ENCODE measurements at regions not wholly inside any gene's neighbourhood (a gene's known extent, or its start where the extent isn't known, plus 50 kb on each side); places are given as distances from the start of the nearest gene placed in this dataset.
A peak's percentile ranks its signal among the peaks of the same experiment; 100 is the strongest.

GRCh38 chr14:28656704-28657255 lies 109.8 kb upstream of the FOXG1 start:
- in situ Hi-C loops (cut with HindIII; ENCODE audit: low pct_unique_long_range_greater_than_20kb, low sequenced_read_pairs), result no loop called here
- DNase-seq (ENCODE audit: low read depth, low spot score), result no peak

GRCh38 chr14:28661171-28661772 lies 105.3 kb upstream of the FOXG1 start:
- in situ Hi-C loops (cut with HindIII; ENCODE audit: low pct_unique_long_range_greater_than_20kb, low sequenced_read_pairs), result no loop called here
- DNase-seq (ENCODE audit: low read depth, low spot score), result no peak

GRCh38 chr14:28666961-28667360 lies 99.6 kb upstream of the FOXG1 start:
- DNase-seq (ENCODE audit: low read depth, low spot score), result no peak
- in situ Hi-C loops (cut with HindIII; ENCODE audit: low pct_unique_long_range_greater_than_20kb, low sequenced_read_pairs), result no loop called here

- in situ Hi-C loops (cut with HindIII; ENCODE audit: low pct_unique_long_range_greater_than_20kb, low sequenced_read_pairs), result no loop called here
- no peak for DNase-seq (ENCODE audit: low read depth, low spot score)
These were observed 95.2 kb upstream of the FOXG1 start for GRCh38 chr14:28671425-28671824.

- DNase-seq (ENCODE audit: low read depth, low spot score), result no peak
- in situ Hi-C loops (cut with HindIII; ENCODE audit: low pct_unique_long_range_greater_than_20kb, low sequenced_read_pairs), result no loop called here
These were observed 93.5 kb upstream of the FOXG1 start for GRCh38 chr14:28673056-28673455.

- in situ Hi-C loops (cut with HindIII; ENCODE audit: low pct_unique_long_range_greater_than_20kb, low sequenced_read_pairs), result no loop called here
- no peak for DNase-seq (ENCODE audit: low read depth, low spot score)
These were observed 90.1 kb upstream of the FOXG1 start for GRCh38 chr14:28676479-28676878.

GRCh38 chr14:28677381-28677780 lies 89.2 kb upstream of the FOXG1 start:
- DNase-seq (ENCODE audit: low read depth, low spot score), result no peak
- in situ Hi-C loops (cut with HindIII; ENCODE audit: low pct_unique_long_range_greater_than_20kb, low sequenced_read_pairs), result no loop called here

- no peak for DNase-seq (ENCODE audit: low read depth, low spot score)
- in situ Hi-C loops (cut with HindIII; ENCODE audit: low pct_unique_long_range_greater_than_20kb, low sequenced_read_pairs), result no loop called here
These were observed 87.7 kb upstream of the FOXG1 start for GRCh38 chr14:28678887-28679286.

GRCh38 chr14:28681681-28682080 lies 84.9 kb upstream of the FOXG1 start:
- in situ Hi-C loops (cut with HindIII; ENCODE audit: low pct_unique_long_range_greater_than_20kb, low sequenced_read_pairs), result no loop called here
- no peak for DNase-seq (ENCODE audit: low read depth, low spot score)

- in situ Hi-C loops (cut with HindIII; ENCODE audit: low pct_unique_long_range_greater_than_20kb, low sequenced_read_pairs), result no loop called here
These were observed 76.4 kb upstream of the FOXG1 start for GRCh38 chr14:28690029-28690692.

GRCh38 chr14:28695109-28695508 lies 71.5 kb upstream of the FOXG1 start:
- in situ Hi-C loops (cut with HindIII; ENCODE audit: low pct_unique_long_range_greater_than_20kb, low sequenced_read_pairs), result no loop called here
- no peak for DNase-seq (ENCODE audit: low read depth, low spot score)

More at GRCh38 chr14:28690029-28690692, 76.4 kb upstream of the FOXG1 start:
- DNase-seq (ENCODE audit: low read depth, low spot score), result no peak

GRCh38 chr14:28701733-28702132 lies 64.9 kb upstream of the FOXG1 start:
- in situ Hi-C loops (cut with HindIII; ENCODE audit: low pct_unique_long_range_greater_than_20kb, low sequenced_read_pairs), result no loop called here
- no peak for DNase-seq (ENCODE audit: low read depth, low spot score)

GRCh38 chr14:28703482-28703881 lies 63.1 kb upstream of the FOXG1 start:
- in situ Hi-C loops (cut with HindIII; ENCODE audit: low pct_unique_long_range_greater_than_20kb, low sequenced_read_pairs), result no loop called here
- DNase-seq (ENCODE audit: low read depth, low spot score), result no peak

GRCh38 chr14:28704153-28704552 lies 62.4 kb upstream of the FOXG1 start:
- no peak for DNase-seq (ENCODE audit: low read depth, low spot score)
- in situ Hi-C loops (cut with HindIII; ENCODE audit: low pct_unique_long_range_greater_than_20kb, low sequenced_read_pairs), result no loop called here

- in situ Hi-C loops (cut with HindIII; ENCODE audit: low pct_unique_long_range_greater_than_20kb, low sequenced_read_pairs), result no loop called here
- peak; percentile 7 for DNase-seq (ENCODE audit: low read depth, low spot score)
These were observed 58.8 kb upstream of the FOXG1 start for GRCh38 chr14:28707814-28708213.

GRCh38 chr14:28709571-28710305 lies 56.8 kb upstream of the FOXG1 start:
- DNase-seq (ENCODE audit: low read depth, low spot score), result no peak
- in situ Hi-C loops (cut with HindIII; ENCODE audit: low pct_unique_long_range_greater_than_20kb, low sequenced_read_pairs), result no loop called here

All from SK-MEL-5 (cell line).